H9 (cell line): ENCODE measurements at regions not wholly inside any gene's neighbourhood (a gene's known extent, or its start where the extent isn't known, plus 50 kb on each side); places are given as distances from the start of the nearest gene placed in this dataset.

ENCODE experiments used
- DNase-seq: peaks from one replicate; pipeline ENCODE4 v3.0.0-alpha.2; 2017
- H2AFZ ChIP-seq: one replicate; pipeline ENCODE4 v1.6.1; 2013; ENCODE audit warnings: mild to moderate bottlenecking, low read length, control low read depth, moderate library complexity
- H2AK5ac ChIP-seq: 2 replicates; pipeline ENCODE4 v1.6.1; 2013; ENCODE audit warnings: low read length, control low read depth, mixed read lengths; ENCODE audit not compliant: insufficient read length
- H2BK120ac ChIP-seq: one replicate; pipeline ENCODE4 v1.6.1; 2013; ENCODE audit warnings: low read depth, mild to moderate bottlenecking, low read length, control low read depth, inconsistent platforms; ENCODE audit not compliant: poor library complexity, severe bottlenecking
- H2BK12ac ChIP-seq: 2 replicates; pipeline ENCODE4 v1.6.1; 2013; ENCODE audit warnings: low read length, control low read depth, mixed read lengths, low read depth; ENCODE audit not compliant: insufficient read length
- H2BK15ac ChIP-seq: 2 replicates; pipeline ENCODE4 v1.6.1; 2013; ENCODE audit warnings: low read depth, low read length, control low read depth
- H2BK20ac ChIP-seq: one replicate; pipeline ENCODE4 v1.6.1; 2013; ENCODE audit warnings: low read depth, mild to moderate bottlenecking, low read length, control low read depth, inconsistent platforms; ENCODE audit not compliant: poor library complexity, severe bottlenecking
- H2BK5ac ChIP-seq: 2 replicates; pipeline ENCODE4 v1.6.1; 2013; ENCODE audit warnings: low read length, control low read depth, mixed read lengths; ENCODE audit not compliant: insufficient read length
- H3K14ac ChIP-seq: 2 replicates; pipeline ENCODE4 v1.6.1; 2013; ENCODE audit warnings: low read length, control low read depth; ENCODE audit not compliant: insufficient read depth
- H3K18ac ChIP-seq: 2 replicates; pipeline ENCODE4 v1.6.1; 2013; ENCODE audit warnings: low read depth, mild to moderate bottlenecking, mixed read lengths, low read length, control low read depth; ENCODE audit not compliant: insufficient read length
- H3K23ac ChIP-seq: 2 replicates; pipeline ENCODE4 v1.6.1; 2013; ENCODE audit warnings: low read length, control low read depth, mixed read lengths, low read depth; ENCODE audit not compliant: insufficient read length
- H3K23me2 ChIP-seq: 2 replicates; pipeline ENCODE4 v1.6.1; 2013; ENCODE audit warnings: low read depth, mild to moderate bottlenecking, mixed read lengths, low read length, control low read depth; ENCODE audit not compliant: insufficient read length, poor library complexity, severe bottlenecking
- H3K27ac ChIP-seq: 2 replicates; pipeline ENCODE4 v1.5.1; 2013; ENCODE audit warnings: low read length, control low read depth, mixed read lengths, low read depth; ENCODE audit not compliant: insufficient read length
- H3K27me3 ChIP-seq: 2 replicates; pipeline ENCODE4 v1.6.1; 2013; ENCODE audit warnings: low read length, control low read depth, inconsistent platforms; ENCODE audit not compliant: insufficient read depth
- H3K4ac ChIP-seq: 2 replicates; pipeline ENCODE4 v1.6.1; 2013; ENCODE audit warnings: low read depth, mild to moderate bottlenecking, control low read depth, inconsistent platforms, low read length, moderate library complexity
- H3K4me1 ChIP-seq: 2 replicates; pipeline ENCODE4 v1.6.1; 2013; ENCODE audit warnings: low read length, control low read depth, inconsistent platforms; ENCODE audit not compliant: insufficient read depth
- H3K4me2 ChIP-seq: 2 replicates; pipeline ENCODE4 v1.6.1; 2013; ENCODE audit warnings: low read length, control low read depth, mixed read lengths; ENCODE audit not compliant: insufficient read length, insufficient read depth
- H3K56ac ChIP-seq: 2 replicates; pipeline ENCODE4 v1.6.1; 2013; ENCODE audit warnings: low read depth, mild to moderate bottlenecking, mixed read lengths, low read length, control low read depth; ENCODE audit not compliant: insufficient read length
- H3K79me1 ChIP-seq: 2 replicates; pipeline ENCODE4 v1.6.1; 2013; ENCODE audit warnings: low read depth, mild to moderate bottlenecking, moderate library complexity, low read length, control low read depth, inconsistent platforms; ENCODE audit not compliant: insufficient read depth, poor library complexity, severe bottlenecking
- H3K79me2 ChIP-seq: 2 replicates; pipeline ENCODE4 v1.6.1; 2013; ENCODE audit warnings: low read length, control low read depth, inconsistent platforms; ENCODE audit not compliant: insufficient read depth
- H3K9ac ChIP-seq: 2 replicates; pipeline ENCODE4 v1.6.1; 2013; ENCODE audit warnings: low read length, control low read depth, mixed read lengths; ENCODE audit not compliant: insufficient read length; ENCODE audit errors: extremely low read depth
- H3K9me3 ChIP-seq: one replicate; pipeline ENCODE4 v1.6.1; 2013; ENCODE audit warnings: low read depth, low read length, inconsistent platforms; ENCODE audit not compliant: control insufficient read depth
- H3T11ph ChIP-seq: one replicate; pipeline ENCODE4 v1.6.1; 2013; ENCODE audit warnings: mild to moderate bottlenecking, low read length, control low read depth, inconsistent platforms
- H4K20me1 ChIP-seq: one replicate; pipeline ENCODE4 v1.6.1; 2013; ENCODE audit not compliant: control insufficient read depth, insufficient read length, insufficient read depth
- H4K5ac ChIP-seq: 2 replicates; pipeline ENCODE4 v1.6.1; 2013; ENCODE audit warnings: low read depth, mild to moderate bottlenecking, mixed read lengths, low read length, control low read depth; ENCODE audit not compliant: insufficient read length
- H4K8ac ChIP-seq: replicated peaks from 2 replicates; pipeline ENCODE4 v1.6.1; 2013; ENCODE audit warnings: low read length, control low read depth, mixed read lengths, low read depth; ENCODE audit not compliant: insufficient read length
- H4K91ac ChIP-seq: 2 replicates; pipeline ENCODE4 v1.6.1; 2013; ENCODE audit warnings: low read depth, mild to moderate bottlenecking, moderate library complexity, mixed read lengths, low read length, control low read depth; ENCODE audit not compliant: insufficient read length
- H3K27ac Mint-ChIP-seq, 3 experiments: 2 replicates in 2 of 3; 3 replicates in 1 of 3; pipeline ENCODE4 v1.8.0; 2020 to 2021; ENCODE audit warnings: mixed read lengths in 3 of 3, mild to moderate bottlenecking in 1 of 3, moderate library complexity in 1 of 3
- H3K27me3 Mint-ChIP-seq: 2 replicates; pipeline ENCODE4 v1.8.0; 2021; ENCODE audit warnings: low read depth, mild to moderate bottlenecking, moderate library complexity, mixed read lengths
- H3K36me3 Mint-ChIP-seq, 3 experiments: 2 replicates in 2 of 3; 3 replicates in 1 of 3; pipeline ENCODE4 v1.8.0; 2020 to 2021; ENCODE audit warnings: low read depth in 3 of 3, mixed read lengths in 3 of 3; ENCODE audit not compliant: insufficient read depth in 1 of 3
- H3K4me1 Mint-ChIP-seq, 2 experiments: 2 replicates each; pipeline ENCODE4 v1.8.0; 2020; ENCODE audit warnings: mixed read lengths in 2 of 2
- H3K4me3 Mint-ChIP-seq, 2 experiments: 2 replicates in 1 of 2; 3 replicates in 1 of 2; pipeline ENCODE4 v1.8.0; 2020 to 2021; ENCODE audit warnings: mild to moderate bottlenecking in 2 of 2, mixed read lengths in 2 of 2, moderate library complexity in 1 of 2
- H3K9me3 Mint-ChIP-seq, 2 experiments: 2 replicates in 1 of 2; 3 replicates in 1 of 2; pipeline ENCODE4 v1.8.0; 2020; ENCODE audit warnings: mild to moderate bottlenecking in 2 of 2, mixed read lengths in 2 of 2, moderate library complexity in 1 of 2
- CTCF ChIP-seq: fragments of 200-600 bp; sonication (generic); conservative IDR thresholded peaks from 3 replicates; pipeline ENCODE4 v1.8.0; 2021; ENCODE audit warnings: antibody characterized with exemption, mild to moderate bottlenecking
- WGBS: extraction: QIAGEN DNeasy Blood & Tissue Kit; methylation state at CpG from one replicate; pipeline ENCODE4 v1.1.7; 2013; ENCODE audit warnings: missing lambda C conversion rate, low lambda C conversion rate, mixed read lengths; ENCODE audit not compliant: insufficient read length; ENCODE audit errors: extremely low coverage; 5-methylcytosine and 5-hydroxymethylcytosine counted together

DNA sequence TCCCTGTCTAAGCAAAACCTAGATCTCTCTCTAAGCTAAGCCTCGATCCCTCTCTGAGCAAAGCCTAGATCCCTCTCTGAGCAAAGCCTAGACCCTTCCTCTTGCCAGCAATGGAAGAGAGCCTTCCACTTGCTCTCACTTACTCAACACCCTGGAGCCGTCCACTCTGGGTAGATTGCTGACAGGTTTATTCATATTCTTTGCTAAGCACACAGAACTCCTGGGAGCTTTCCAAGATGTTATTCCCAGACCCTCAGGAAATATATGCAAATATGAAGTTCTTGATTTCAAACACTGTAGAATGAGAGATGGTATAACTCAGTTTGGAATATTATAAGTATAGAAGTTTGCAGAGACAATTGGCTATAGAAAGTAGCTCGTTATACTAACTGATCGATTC is 503.8 kb upstream of the CELF2 start:
- Mint-ChIP-seq H3K4me1 (peaks cover 0 to 9% of the 10 kb centered on the region in 2 experiments; a peak in 3 of 4 replicates), H3K4me3 (no peak overlapping the region), H3K27ac (no peak overlapping the region), H3K27me3 (no peaks in the 10 kb centered on the region), H3K36me3 (no peaks in the 10 kb centered on the region), H3K9me3 (no peaks in the 10 kb centered on the region)
- Histone ChIP-seq H3K27me3 (no peaks in the 10 kb centered on the region), H2BK15ac (no peak overlapping the region), H3K23me2 (no peaks in the 10 kb centered on the region), H3K18ac (no peak overlapping the region), H4K20me1 (no peaks in the 10 kb centered on the region), H3K14ac (no peak overlapping the region), H3K23ac (no peak overlapping the region), H3K4me2 (no peak overlapping the region), H3K79me2 (no peaks in the 10 kb centered on the region), H2BK20ac (no peak overlapping the region), H3K27ac (no peak overlapping the region), H2BK120ac (no peak overlapping the region), H3T11ph (no peak overlapping the region), H3K79me1 (no peaks in the 10 kb centered on the region), H2BK12ac (no peak overlapping the region), H2BK5ac (no peak overlapping the region), H3K9me3 (no peaks in the 10 kb centered on the region), H2AK5ac (no peak overlapping the region), H4K5ac (no peak overlapping the region), H4K8ac (no peak overlapping the region), H3K9ac (no peak overlapping the region), H3K4me1 (no peaks in the 10 kb centered on the region), H4K91ac (no peak overlapping the region), H3K4ac (no peak overlapping the region), H3K56ac (no peak overlapping the region), H2AFZ (no peak overlapping the region)
- DNase-seq = no peak
- TF ChIP-seq CTCF = no peak
- no CpG with 5 or more reads among the region's 4 CpGs for WGBS
